ENCODE measurements at regions not wholly inside any gene's neighbourhood (a gene's known extent, or its start where the extent isn't known, plus 50 kb on each side); places are given as distances from the start of the nearest gene placed in this dataset.

DNA sequence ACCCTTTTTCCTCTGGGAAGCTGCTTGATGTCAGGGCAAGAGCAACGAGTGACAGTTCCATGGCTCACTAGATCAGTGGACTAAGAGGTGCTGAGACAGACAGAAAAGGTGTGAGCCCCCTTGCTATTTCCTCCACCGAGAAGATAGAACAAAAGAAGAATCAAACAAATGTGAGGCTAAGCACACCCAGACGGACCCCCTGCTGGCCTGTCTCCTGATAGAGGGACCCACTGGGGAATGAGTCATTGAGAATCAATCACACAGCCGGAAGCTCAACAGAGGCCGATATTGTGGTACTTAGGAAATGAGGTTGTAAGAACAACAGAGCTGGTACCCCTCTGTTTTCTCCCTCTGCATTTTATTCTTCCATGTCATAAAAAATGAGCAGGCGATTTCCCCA lies 89.8 kb upstream of the TEX51 start:
- Mint-ChIP-seq H3K4me1 (ENCODE audit: low read depth) (peaks cover 23% of the 10 kb centered on the region), H3K9me3 (no peaks in the 10 kb centered on the region), H3K27ac (no peak overlapping the region), H3K27me3 (no peaks in the 10 kb centered on the region), H3K4me3 (no peak overlapping the region), H3K36me3 (ENCODE audit: low read depth) (no peaks in the 10 kb centered on the region)
- intact Hi-C loops (cut with micrococcal nuclease), result no loop called here

- Mint-ChIP-seq H3K4me1 (ENCODE audit: low read depth) (peaks cover 19% of the 10 kb centered on the region), H3K27me3 (no peaks in the 10 kb centered on the region), H3K9me3 (no peaks in the 10 kb centered on the region), H3K4me3 (no peak overlapping the region), H3K27ac (no peak overlapping the region), H3K36me3 (ENCODE audit: low read depth) (no peaks in the 10 kb centered on the region)
- intact Hi-C loops (cut with micrococcal nuclease), result no loop called here
Observed at GRCh38 chr2:126809340-126809739, 89.3 kb upstream of the TEX51 start.

DNA sequence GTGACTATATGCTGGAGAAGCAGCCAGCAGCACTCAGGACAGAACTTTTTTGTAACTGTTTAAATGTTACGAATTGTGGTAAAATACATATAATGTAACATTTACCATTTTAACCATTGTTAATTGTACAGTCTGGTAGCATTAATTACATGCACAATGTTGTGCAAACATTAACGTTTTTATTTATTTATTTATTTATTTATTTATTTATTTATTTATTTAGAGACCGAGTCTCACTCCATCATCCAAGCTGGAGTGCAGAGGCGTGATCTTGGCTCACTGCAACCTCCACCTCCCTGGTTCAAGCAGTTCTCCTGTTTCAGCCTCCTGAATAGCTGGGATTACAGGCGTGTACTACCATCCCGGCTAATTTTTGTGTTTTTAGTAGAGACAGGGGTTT lies 88.7 kb upstream of the TEX51 start:
- no peaks in the 10 kb centered on the region for H3K36me3 Mint-ChIP-seq (ENCODE audit: low read depth)
- no peaks in the 10 kb centered on the region for H3K9me3 Mint-ChIP-seq
- intact Hi-C loops (cut with micrococcal nuclease), result no loop called here
- H3K27me3 Mint-ChIP-seq, result no peaks in the 10 kb centered on the region
- H3K27ac Mint-ChIP-seq, result no peak overlapping the region
- H3K4me3 Mint-ChIP-seq, result no peak overlapping the region
- H3K4me1 Mint-ChIP-seq (ENCODE audit: low read depth), result peaks cover 13% of the 10 kb centered on the region

DNA sequence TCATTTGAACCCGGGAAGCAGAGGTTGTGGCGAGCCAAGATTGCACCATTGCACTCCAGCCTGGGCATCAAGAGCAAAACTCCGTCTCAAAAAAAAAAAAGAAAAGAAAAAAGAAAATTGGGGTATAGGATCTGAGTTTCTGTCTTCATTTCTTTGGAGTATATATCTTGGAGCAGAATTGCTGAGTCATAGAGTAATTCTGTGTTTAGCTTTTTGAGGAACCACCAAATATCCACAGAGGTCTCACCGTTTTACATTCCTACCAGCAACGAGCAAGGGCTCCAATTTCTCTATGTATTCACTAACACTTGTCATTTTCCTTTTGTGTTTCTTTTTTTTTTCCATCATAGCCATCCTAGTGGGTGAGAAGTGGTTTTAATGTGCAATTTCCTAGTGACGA lies 87.6 kb upstream of the TEX51 start:
- H3K4me1 Mint-ChIP-seq (ENCODE audit: low read depth), result peaks cover 13% of the 10 kb centered on the region
- H3K27me3 Mint-ChIP-seq, result no peaks in the 10 kb centered on the region
- H3K36me3 Mint-ChIP-seq (ENCODE audit: low read depth), result no peaks in the 10 kb centered on the region
- intact Hi-C loops (cut with micrococcal nuclease), result no loop called here
- no peak overlapping the region for H3K27ac Mint-ChIP-seq
- no peaks in the 10 kb centered on the region for H3K9me3 Mint-ChIP-seq
- no peak overlapping the region for H3K4me3 Mint-ChIP-seq

DNA sequence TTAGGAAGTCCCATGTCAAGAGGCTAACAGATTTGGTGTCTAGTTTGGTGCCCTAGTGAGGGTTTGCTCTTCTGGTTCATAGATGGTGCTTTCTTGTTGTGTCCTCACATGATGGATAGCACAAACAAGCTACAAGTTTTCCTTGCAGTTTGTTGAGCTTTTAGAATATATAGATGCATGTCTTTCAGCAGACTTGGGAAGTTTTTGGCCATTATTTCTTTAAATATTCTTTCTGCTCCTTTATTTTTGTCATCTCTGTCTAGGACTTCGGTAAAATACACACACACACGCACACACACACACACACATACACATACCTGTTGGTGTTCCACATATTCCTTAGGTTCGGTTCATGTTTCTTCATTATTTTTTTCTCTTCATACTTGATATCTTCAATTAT lies 81.5 kb upstream of the TEX51 start:
- Mint-ChIP-seq H3K9me3 (peaks cover 12% of the 10 kb centered on the region), H3K36me3 (ENCODE audit: low read depth) (no peaks in the 10 kb centered on the region), H3K27ac (no peak overlapping the region), H3K4me1 (ENCODE audit: low read depth) (peaks cover 13% of the 10 kb centered on the region), H3K4me3 (no peak overlapping the region), H3K27me3 (no peaks in the 10 kb centered on the region)
- intact Hi-C loops (cut with micrococcal nuclease), result no loop called here

DNA sequence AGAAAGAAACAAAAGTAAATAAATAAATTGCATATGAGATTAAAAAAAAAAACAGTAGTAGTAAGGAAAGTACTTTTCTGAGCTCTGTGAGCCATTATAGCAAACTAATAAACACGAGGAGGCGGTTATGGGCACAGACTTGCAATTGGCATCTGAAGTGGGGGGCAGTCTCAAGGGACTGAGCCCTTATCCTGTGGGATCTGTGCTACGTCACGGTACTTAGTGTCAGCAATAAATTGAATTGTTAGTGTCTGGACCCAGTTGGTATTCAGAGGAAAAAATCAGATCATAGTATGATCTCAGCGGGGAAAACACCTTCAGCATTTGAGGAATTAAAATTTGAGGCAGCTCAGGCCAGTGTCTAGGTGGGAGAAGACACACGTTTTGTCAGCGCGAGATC lies 76.6 kb upstream of the TEX51 start:
- Mint-ChIP-seq H3K9me3 (peaks cover 9% of the 10 kb centered on the region), H3K27ac (no peak overlapping the region), H3K4me3 (no peak overlapping the region), H3K4me1 (ENCODE audit: low read depth) (peaks cover 50% of the 10 kb centered on the region), H3K27me3 (no peaks in the 10 kb centered on the region), H3K36me3 (ENCODE audit: low read depth) (no peaks in the 10 kb centered on the region)
- intact Hi-C loops (cut with micrococcal nuclease), result no loop called here

GRCh38 chr2:126822921-126823320 lies 75.8 kb upstream of the TEX51 start:
- Mint-ChIP-seq H3K9me3 (peaks cover 1% of the 10 kb centered on the region), H3K36me3 (ENCODE audit: low read depth) (no peaks in the 10 kb centered on the region), H3K27ac (no peak overlapping the region), H3K4me3 (no peak overlapping the region), H3K4me1 (ENCODE audit: low read depth) (peaks cover 55% of the 10 kb centered on the region), H3K27me3 (no peaks in the 10 kb centered on the region)
- intact Hi-C loops (cut with micrococcal nuclease), result no loop called here

- H3K27ac Mint-ChIP-seq, result no peak overlapping the region
- no peaks in the 10 kb centered on the region for H3K27me3 Mint-ChIP-seq
- H3K36me3 Mint-ChIP-seq (ENCODE audit: low read depth), result no peaks in the 10 kb centered on the region
- H3K9me3 Mint-ChIP-seq, result no peaks in the 10 kb centered on the region
- H3K4me1 Mint-ChIP-seq (ENCODE audit: low read depth), result peaks cover 64% of the 10 kb centered on the region
- intact Hi-C loops (cut with micrococcal nuclease), result no loop called here
- H3K4me3 Mint-ChIP-seq, result no peak overlapping the region
Observed at GRCh38 chr2:126823951-126824350, 74.7 kb upstream of the TEX51 start.

DNA sequence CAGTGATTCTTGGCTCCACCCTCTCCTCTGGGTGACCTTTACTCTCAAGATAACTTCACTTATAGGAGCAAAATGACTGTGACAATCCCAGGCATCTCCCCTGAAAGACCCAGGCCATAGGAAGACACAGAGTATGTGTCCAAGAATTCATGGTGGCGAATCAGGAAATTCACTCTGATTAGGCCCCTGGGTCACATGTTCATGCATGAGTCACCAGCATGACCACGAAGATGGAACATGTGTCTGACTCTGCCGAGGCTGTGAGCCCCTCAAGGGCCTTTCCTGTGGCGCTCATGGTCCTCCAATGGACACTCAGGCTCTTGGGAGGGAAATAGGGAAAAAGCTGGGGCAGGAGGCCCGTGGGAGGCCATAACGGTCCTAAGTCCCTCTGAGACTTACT lies 74.0 kb upstream of the TEX51 start:
- peaks cover 64% of the 10 kb centered on the region for H3K4me1 Mint-ChIP-seq (ENCODE audit: low read depth)
- no peaks in the 10 kb centered on the region for H3K9me3 Mint-ChIP-seq
- intact Hi-C loops (cut with micrococcal nuclease), result no loop called here
- H3K4me3 Mint-ChIP-seq, result no peak overlapping the region
- no peak overlapping the region for H3K27ac Mint-ChIP-seq
- H3K36me3 Mint-ChIP-seq (ENCODE audit: low read depth), result no peaks in the 10 kb centered on the region
- no peaks in the 10 kb centered on the region for H3K27me3 Mint-ChIP-seq

DNA sequence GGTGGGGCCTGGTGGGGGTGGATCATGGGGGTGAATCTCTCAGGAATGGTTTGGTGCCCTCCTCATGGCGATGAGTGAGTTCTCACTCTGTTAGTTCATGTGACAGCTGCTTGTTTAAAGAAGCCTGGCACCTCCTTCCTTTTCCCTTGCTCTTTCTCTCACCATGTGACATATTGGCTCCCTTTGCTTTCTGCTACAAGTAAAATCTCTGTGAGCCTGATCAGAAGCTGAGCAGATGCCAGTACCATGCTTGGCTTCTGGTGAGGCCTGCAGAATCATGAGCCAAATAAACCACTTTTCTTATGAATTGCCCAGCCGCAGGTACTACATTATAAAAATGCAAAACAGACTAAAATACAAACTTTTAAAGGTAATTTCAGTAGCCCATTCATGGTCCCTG lies 73.4 kb upstream of the TEX51 start:
- Mint-ChIP-seq H3K4me1 (ENCODE audit: low read depth) (peaks cover 66% of the 10 kb centered on the region), H3K4me3 (no peak overlapping the region), H3K27ac (no peak overlapping the region), H3K36me3 (ENCODE audit: low read depth) (no peaks in the 10 kb centered on the region), H3K9me3 (no peaks in the 10 kb centered on the region), H3K27me3 (no peaks in the 10 kb centered on the region)
- intact Hi-C loops (cut with micrococcal nuclease), result no loop called here

- Mint-ChIP-seq H3K36me3 (ENCODE audit: low read depth) (no peaks in the 10 kb centered on the region), H3K27me3 (no peaks in the 10 kb centered on the region)
Observed at GRCh38 chr2:126826491-126826890, 72.2 kb upstream of the TEX51 start.

GRCh38 chr2:126827371-126827770 lies 71.3 kb upstream of the TEX51 start:
- Mint-ChIP-seq H3K27me3 (no peaks in the 10 kb centered on the region), H3K4me3 (no peak overlapping the region), H3K27ac (no peak overlapping the region), H3K36me3 (ENCODE audit: low read depth) (no peaks in the 10 kb centered on the region), H3K4me1 (ENCODE audit: low read depth) (peaks cover 66% of the 10 kb centered on the region), H3K9me3 (no peaks in the 10 kb centered on the region)
- intact Hi-C loops (cut with micrococcal nuclease), result no loop called here

More at GRCh38 chr2:126826491-126826890, 72.2 kb upstream of the TEX51 start:
- Mint-ChIP-seq H3K4me1 (ENCODE audit: low read depth) (peaks cover 70% of the 10 kb centered on the region), H3K4me3 (no peak overlapping the region), H3K9me3 (no peaks in the 10 kb centered on the region), H3K27ac (no peak overlapping the region)
- intact Hi-C loops (cut with micrococcal nuclease), result no loop called here

DNA sequence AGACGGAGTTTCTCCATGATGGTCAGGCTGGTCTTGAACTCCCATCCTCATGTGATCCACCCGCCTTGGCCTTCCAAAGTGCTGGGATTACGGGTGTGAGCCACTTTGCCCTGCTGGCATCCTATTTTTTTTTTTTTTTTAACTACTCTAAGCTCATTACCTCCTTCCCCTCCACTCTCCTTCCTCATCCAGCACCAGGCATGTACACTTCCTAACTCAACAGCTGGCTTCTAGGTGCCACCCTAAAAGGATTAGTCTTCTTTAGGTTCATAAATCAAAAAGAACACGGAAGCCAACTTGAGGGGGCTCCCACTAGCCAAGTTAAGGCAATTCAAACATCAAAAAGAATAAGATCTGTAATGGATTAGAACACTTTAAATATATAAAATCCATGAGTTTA lies 70.6 kb upstream of the TEX51 start:
- Mint-ChIP-seq H3K4me1 (ENCODE audit: low read depth) (peaks cover 59% of the 10 kb centered on the region), H3K9me3 (no peaks in the 10 kb centered on the region), H3K4me3 (no peak overlapping the region), H3K27me3 (no peaks in the 10 kb centered on the region), H3K36me3 (ENCODE audit: low read depth) (no peaks in the 10 kb centered on the region), H3K27ac (no peak overlapping the region)
- intact Hi-C loops (cut with micrococcal nuclease), result no loop called here

GRCh38 chr2:126828491-126828890 lies 70.2 kb upstream of the TEX51 start:
- Mint-ChIP-seq H3K36me3 (ENCODE audit: low read depth) (no peaks in the 10 kb centered on the region), H3K9me3 (no peaks in the 10 kb centered on the region), H3K27ac (no peak overlapping the region), H3K4me1 (ENCODE audit: low read depth) (peaks cover 54% of the 10 kb centered on the region), H3K27me3 (no peaks in the 10 kb centered on the region), H3K4me3 (no peak overlapping the region)
- intact Hi-C loops (cut with micrococcal nuclease), result no loop called here

- no peak overlapping the region for H3K27ac Mint-ChIP-seq
- H3K9me3 Mint-ChIP-seq, result no peaks in the 10 kb centered on the region
- no peaks in the 10 kb centered on the region for H3K36me3 Mint-ChIP-seq (ENCODE audit: low read depth)
- H3K4me3 Mint-ChIP-seq, result no peak overlapping the region
- H3K4me1 Mint-ChIP-seq (ENCODE audit: low read depth), result peaks cover 37% of the 10 kb centered on the region
- intact Hi-C loops (cut with micrococcal nuclease), result no loop called here
- no peaks in the 10 kb centered on the region for H3K27me3 Mint-ChIP-seq
Observed at GRCh38 chr2:126831234-126832005, 67.3 kb upstream of the TEX51 start.
